IPS-NIHi7 (cell line): ENCODE measurements at regions not wholly inside any gene's neighbourhood (a gene's known extent, or its start where the extent isn't known, plus 50 kb on each side); places are given as distances from the start of the nearest gene placed in this dataset.

Experiments used
- DNase-seq: peaks from one replicate; pipeline ENCODE4 v3.0.0; 2012; ENCODE audit warnings: mixed read lengths; ENCODE audit errors: extremely low spot score

DNA sequence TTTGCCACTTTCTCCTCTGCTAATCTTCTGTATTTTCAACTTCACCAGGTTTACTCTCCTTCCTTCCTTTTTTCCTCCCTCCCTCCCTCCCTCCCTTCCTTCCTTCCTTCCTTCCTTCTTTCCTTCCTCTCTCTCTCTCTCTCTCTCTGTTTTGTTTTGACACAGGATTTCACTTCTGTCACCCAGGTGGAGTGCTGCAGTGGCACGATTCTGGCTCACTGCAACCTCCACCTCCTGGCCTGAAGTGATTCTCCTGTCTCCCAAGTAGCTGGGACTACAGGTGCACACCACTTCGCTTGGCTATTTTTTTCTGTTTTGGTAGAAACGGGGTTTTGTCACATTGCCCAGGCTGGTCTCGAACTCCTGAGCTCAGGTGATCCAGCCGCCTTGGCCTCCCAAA is 181.2 kb upstream of the BTG1 start:
- DNase-seq = no peak

DNA sequence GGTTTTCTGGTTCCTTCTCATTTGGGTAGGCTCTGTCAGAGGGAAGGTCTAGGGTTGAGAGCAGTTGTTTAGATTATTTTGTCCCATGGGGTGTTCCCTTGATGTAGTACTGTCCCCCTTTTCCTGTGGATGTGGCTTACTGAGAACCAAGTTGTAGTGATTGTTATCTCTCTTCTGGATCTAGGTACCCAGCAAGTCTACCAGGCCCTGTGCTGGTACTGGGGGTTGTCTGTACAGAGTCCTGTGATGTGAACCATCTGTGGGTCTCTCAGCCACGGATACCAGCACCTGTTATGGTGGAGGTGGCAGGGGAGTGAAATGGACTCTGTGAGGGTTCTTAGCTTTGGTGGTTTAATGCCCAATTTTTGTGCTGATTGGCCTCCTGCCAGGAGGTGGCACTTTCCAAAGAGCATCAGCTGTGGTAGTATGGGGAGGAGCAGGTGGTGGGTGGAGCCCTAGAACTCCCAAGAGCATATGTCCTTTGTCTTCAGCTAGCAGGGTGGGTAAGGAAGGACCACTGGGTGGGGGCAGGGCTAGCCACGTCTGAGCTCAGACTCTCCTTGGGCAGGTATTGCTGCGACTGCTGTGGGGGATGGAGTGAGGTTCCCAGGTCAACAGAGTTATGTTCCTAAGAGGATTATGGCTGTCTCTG is 179.3 kb upstream of the BTG1 start:
- no peak for DNase-seq

DNA sequence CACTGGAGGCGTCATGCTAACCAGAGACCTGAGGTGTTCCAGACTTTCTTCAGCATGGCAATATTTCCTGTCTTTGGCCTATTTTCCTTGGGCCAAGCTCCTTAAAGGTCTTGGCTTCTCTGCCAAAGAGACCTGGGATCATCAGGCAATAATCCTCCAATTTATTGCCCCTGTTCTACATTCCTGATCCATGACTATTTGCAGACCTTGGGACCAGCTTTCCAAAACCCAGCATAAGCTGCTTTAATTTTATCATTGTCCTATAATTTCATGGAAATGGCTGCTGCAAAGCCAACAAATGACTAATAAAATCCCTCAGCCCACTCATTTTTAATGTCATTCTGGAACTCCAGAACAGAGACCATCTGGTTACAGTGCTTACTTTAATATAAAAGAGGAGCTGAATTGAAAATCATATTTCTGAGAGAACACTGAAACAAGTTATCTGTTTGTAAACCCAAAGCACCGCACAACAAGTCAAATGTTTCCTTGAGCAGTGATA is 166.9 kb upstream of the BTG1 start:
- DNase-seq = no peak

DNA sequence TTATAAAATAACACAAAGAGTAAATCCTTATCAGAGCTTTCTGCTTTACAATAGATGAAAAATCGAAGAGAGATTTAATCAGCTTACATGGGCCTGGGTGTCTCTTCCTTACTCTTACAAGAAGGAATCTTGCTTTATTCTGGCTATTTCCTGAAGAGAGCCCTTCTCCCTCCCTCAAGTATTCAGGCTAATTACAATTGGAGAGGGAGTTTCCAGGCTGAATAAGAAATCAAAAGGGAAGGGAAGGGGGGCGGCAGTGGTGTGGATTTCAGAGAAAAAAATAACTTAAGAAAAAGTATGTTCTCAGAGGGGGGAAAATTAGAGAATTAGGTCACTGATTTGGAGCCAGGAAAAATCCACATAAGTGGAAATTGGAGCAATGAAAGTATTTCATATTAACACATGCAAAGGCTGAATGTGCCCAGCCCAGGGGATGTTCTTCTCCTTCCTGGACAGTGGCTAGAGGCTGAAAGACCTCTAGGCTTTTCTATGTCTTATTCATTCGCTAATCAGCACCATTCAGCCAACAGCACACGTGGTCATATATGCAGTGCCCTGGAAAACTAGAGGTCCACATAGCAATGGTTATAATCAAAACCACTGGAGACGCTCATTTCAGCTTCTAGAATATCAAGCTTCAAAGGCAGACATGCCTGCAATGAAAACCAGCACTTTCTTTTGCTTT is 158.9 kb upstream of the BTG1 start:
- DNase-seq = peak; percentile 20

DNA sequence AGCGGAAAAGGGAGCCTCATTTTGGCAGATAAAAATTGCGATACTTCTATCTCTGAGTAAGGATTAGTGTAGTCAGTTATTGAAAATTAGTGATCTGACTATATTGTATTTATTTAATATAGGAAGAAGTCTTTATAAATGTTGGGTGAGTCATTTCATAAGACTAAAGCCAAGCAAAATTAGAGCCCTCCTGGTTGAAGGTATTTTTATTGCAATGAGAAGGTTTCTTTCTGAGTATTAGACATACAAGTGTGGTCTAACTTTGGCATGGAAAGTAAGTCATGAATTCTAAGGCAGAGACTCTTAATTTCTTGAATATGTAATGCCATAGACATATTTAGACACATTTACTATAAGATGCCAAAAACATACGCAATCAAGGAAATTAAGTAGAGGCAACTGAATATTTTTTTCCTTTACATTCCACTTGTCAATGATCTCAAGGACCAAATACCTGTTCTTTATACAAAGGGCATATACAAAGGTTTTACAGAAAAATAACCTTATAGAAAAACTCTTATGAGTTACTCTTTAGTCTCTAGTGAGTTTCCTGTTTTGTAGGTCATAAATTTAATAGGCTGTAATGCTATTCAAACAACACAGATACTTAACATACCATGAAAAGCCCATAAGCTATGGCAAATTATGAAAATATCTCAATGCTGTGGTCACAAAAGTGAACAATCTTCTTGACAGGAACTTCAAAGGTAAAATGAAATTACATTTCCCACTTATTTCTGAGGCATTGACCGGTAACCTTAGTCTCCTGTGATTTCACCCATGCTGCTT is 156.6 kb upstream of the BTG1 start:
- DNase-seq = no peak

DNA sequence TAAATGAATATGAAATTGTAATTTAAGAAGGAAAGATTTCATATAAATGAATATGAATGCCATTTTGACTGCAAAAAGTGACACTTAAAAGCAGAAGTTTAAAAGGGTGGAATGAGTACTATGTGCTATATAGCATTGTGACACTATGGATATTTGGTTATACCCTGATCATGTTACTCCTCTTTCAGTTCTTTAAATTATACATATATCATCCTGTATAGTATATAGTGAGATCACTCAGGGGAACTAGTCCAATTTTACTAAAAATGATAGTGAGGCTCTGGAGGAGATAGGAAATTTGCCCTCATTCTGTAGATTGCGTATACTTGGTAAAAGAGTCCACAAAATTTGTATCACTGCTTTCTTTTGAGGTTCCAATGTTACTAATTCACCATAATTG is 155.7 kb upstream of the BTG1 start:
- DNase-seq = no peak

DNA sequence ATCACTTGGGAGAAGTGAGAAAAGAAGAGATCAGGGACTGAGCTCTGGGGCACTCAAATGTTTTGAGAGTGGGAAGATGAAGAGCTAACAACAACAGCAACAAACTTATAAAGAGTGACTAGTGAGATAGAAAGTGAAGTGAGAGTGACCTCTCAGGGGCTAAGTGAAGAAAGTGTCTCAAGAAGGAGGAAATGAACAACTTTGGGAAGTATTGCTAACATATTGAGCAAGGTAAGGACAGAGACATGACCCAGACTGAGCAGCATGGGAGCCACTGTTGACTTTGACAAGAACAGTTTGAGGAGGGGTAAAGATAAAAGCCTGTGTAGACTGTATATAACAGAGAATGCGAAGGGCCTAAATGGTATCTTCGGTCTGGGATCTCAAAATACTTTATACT is 155.1 kb upstream of the BTG1 start:
- DNase-seq = no peak

DNA sequence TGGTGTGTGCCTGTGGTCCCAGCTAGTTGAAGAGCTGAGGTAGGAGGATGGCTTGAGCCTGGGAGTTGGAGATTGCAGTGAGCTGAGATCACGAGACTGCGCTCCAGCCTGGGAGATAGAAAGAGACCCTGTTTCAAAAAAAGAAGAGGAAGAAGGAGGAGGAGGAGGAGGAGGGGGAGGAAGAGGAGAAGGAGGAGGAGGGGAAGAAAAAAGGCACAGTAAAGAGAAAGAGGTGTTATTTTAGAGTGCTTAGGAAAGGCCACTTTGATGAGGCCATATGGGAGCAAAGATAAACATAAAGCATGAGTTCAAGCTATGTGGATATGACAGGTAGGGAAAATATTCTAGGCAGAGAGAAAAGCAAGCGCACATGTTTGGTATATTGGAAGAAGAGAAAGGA is 154.1 kb upstream of the BTG1 start:
- DNase-seq = no peak

DNA sequence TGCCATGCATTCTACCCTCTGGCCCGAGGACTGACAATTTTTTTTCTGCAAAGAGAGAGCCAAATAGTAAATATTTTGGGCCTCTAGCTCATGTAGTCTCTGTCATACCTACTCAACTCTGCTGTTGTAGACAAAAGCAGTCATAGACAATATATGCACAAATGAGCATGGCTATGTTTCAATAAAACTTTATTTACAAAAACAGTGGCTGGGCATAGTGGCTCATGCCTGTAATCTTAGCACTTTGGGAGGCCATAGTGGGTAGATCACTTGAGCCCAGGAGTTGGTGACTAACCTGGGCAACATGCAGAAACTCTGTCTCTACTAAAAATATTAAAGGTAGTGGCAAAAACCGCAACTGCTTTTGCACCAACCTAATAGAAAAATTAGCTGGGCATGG is 153.7 kb upstream of the BTG1 start:
- no peak for DNase-seq

DNA sequence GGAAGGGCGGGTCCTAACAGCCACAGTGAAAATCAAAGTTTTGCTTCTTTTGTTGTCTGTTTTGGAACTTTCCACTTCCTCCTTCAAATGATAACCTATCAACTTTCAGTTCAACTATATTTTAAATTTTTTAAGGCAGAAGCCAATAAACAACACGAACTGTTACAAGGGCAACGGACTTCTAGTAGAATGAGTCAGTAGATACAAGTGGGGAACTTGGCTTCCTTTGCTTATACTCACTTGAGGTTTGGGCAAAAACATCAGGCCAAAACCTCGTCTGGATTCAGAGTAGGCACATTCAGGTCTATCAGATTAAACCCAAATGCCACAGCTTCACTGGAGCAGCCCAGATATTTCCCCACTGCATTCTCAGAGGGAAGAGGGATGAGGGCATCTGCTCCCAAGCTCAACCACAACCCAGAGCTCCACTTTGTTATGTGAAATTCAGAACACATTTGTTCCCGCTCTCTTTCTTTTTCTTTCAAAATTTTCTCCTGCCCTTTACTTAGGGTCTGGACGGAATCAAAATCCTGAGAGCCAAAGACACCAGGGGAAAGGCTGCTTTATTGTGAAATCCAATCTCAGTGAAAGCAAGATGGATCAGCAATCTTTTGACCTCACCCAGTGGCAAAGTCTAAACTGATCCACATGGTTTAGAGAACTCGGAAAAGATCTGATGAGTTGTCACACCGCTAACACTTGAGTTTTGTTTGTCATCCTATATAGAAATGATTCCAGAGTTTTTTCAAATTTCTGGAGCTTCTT is 152.5 kb upstream of the BTG1 start:
- no peak for DNase-seq

DNA sequence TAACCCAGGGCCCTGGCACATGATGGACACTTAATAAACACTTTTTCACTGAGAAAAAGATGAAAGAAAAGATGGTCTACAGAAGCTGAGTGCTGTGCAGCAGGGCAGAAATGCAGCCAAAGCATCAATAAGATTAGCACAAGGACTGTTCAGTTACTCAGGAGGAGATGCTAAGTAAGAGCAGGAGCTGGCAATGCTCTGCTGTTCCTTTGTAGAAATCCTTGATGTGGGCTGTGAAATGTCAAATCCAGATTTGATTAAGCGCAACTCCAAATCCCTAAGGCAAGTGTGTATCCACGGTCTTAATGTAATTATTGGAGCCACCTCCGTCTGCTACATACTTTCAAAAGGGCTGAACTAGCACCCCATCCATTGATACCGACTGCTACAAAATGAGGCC is 151.8 kb upstream of the BTG1 start:
- DNase-seq = no peak

DNA sequence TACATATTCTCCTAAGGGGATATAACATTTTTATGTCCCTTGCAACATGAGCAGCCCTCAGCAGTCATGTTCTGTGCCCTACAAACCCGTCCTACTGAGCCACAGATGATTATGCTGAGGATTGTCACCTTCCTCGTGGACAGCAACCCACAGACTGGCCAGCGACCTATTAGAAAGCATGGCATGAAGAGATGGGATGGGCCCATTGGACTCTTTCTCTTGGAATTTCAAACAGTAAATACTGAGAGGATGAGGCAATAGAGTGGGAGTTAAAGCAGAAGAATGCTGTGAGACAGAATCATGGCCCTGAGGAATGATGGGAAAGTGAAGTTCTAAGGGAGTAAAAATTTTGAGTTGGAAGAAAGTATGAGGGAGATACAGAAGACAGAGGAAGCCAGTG is 149.9 kb upstream of the BTG1 start:
- DNase-seq = no peak

DNA sequence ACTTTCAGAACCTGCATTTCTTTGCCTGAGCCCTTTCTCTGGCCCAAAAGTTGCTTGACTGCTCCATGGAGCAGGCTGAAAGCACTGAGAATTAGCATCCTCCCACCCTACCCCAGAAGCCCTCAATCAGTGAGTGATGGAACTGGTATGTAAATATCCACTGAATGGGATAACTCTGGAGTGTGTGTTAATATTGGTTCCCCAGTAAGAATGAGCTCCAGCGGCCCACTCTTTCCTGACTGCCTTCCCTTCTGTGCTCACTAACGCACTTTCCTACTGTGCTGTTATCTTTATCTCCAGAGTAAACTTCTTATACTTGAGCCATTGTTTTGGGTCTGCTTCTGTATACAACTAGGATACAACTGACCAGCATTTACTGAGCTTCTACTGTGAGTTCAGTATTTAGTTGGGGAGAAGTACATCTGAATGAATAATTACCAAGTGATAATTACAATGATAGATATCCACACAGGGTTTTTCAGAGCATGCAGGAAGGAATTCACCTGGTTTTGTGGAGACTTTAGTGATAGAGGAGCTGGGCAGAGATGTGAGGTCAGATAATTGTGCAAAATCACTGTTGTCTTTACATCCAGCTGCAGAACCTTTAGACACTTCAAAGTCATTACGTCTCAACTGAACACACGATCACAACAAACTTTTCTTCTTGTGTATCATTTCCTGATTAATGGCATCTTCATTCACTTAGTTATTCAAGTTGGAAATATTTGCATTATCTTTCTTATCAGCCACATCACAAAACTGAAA is 149.2 kb upstream of the BTG1 start:
- peak; percentile 28 for DNase-seq

DNA sequence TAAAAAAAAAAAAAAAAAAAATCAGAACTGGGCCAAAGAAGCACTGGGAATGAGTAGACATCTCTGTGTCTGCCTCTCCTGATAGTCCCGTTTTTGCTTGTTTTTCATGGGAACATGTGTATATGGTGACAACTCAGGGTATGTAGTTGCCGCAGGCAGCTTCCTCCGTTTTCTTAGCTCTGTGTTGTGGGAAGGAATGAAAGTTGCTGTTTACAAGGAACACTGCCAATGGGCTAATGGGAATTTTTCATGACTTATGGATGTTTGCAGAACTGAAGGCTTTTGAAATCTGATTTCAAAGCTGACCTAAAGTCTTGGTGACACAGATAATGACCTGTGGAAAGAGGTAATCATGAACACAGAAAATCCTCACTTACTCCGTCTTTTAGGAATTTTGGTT is 146.4 kb upstream of the BTG1 start:
- no peak for DNase-seq

DNA sequence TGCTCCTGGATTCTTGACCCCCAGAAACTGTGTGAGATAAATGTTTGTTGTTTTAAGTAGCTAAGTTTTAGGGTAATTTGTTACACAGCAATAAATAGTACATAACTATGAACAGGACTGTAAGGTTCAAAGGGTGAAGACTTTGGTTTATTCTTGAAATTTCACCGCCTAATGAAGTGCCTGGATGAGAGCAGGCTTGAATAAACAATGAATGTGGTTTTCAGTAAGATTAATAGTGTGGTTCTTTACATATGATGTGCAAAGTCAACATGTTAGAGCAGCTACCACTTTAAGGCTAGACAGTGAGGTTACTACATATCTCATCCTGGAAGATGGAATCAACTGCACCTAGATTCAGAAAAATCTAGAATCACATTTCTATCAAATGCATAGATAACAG is 145.2 kb upstream of the BTG1 start:
- no peak for DNase-seq

DNA sequence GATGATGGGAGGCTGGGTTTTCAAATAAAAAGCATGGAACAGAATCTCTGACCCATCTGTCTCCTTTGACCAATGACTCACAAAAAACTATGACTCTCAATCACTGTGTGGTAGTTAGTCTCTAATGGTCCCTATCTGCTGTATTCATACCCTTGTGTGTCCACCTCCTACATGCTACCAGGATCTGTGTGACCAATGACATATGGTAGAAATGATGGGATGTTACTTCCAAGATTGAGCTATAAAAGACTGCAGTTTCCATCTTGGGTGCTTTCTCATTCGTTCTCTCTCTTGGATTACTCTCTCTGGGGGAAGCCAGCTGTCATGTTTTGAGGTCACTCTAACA is 144.7 kb upstream of the BTG1 start:
- no peak for DNase-seq

DNA sequence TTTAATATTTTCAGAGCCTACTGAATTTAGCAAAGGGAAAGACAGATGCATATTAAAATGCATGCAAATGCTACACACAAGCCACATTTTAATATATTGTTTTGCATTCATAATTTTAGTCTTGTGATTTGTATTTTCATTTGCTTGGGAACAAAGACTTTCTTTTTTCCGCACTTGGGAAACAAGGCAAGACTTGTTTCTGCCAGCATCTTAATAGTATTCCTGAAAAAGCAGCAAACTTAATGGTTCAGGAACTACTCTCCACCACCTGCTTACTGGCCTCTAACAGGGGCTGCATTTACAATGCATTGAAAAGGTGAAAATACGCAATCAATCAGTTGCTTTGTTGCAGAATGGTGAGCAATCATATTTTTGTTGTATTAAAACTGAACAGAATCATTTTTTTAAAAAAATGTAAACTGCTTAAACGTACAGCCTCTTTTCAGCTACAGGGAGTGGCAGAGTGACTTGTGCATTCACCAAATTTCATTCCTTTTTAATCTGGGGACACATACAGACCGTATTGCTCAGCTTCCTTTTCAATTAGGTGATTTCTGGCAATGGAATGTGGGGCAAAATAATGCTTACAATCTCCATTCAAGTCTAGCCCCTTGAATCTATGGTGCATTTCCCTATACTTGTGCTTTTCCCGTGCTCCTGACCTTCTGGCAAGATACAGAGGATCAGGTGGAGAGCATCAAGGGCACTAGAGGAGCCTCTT is 144.1 kb upstream of the BTG1 start:
- DNase-seq = no peak

DNA sequence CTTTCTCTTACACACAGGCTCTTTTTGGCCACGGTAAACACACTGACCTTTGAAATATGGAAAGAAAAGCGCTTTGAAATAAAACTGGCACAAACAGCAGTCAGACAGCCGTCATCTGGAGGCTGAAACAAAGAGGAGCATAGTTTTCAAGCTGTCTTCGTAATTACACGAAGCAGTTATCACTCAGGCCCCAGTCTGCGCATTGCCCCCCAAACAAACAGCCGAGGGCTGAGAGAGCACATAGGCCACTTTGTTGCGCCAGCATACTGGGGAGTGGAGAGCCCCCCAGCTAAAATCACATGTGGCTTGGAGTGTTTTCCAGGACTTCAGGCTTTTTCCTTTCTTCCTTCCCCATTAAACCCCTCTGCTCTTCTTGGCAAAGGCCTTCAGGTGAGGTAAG is 142.9 kb upstream of the BTG1 start:
- DNase-seq = no peak

DNA sequence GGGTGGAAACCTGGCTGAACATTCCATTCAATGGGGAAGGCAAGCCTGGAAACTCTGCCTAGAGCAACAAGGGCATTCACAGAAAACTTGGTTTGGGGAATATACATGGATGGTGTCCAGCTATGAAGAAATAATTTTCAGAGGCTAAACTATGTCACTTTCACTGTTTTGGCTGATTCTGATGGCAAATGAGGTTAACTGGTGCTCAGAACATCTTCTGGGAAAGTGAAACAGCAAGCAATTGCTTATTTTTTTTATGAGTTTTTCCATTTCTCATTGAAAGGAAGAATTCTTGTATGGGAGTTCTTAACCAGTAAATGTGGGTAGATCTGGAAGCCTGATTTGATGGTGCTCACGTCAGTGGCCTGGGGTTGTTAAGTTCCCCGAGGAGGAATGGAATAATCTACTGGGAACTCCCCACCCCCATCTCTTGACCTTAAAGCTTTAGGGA is 132.8 kb upstream of the BTG1 start:
- DNase-seq = no peak

DNA sequence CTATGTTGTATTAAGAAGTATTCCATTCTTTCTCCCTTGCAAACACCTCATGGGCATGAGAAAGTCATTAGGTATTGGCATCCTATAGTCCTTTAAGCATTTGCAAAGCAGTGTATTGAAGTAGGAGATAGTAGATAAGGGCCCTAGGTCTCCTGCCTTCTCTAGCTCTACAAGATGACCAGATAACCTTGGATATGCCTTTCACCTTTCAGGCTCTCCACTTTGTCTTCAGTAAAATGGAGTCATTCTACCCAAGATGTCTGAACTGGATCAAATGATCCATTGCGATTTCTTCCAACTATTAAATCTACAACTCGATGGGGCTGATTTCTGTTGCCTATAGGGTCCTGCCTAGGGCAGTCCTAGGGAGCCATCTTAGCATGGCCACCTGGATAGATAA is 132.1 kb upstream of the BTG1 start:
- DNase-seq = no peak

DNA sequence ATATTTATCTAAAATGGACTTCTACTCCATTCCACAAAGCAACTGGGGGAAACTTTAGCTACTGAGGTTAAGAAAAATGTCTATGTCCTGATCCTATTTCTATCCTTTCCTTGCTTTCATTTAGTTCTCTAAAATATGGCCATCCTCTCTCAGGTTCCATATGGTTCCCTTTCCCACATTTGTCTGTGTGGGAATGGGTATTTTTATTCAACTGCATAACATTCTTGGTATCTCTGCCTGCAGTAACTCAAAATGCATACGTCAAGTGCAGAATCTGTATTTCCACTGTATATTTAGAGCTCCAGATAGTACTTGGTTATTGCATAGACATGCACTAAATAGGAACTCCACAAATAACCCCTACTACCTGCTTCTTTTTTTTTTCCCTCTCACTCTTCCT is 130.6 kb upstream of the BTG1 start:
- DNase-seq = no peak
